ENCODE measurements at regions not wholly inside any gene's neighbourhood (a gene's known extent, or its start where the extent isn't known, plus 50 kb on each side); places are given as distances from the start of the nearest gene placed in this dataset.
"Not testable (repeated sequence)": the region's sequence is repeated elsewhere in the genome, so short reads cannot be mapped to it uniquely, and the experiment has no call there.

- no peak overlapping the region for H3K4me3 Mint-ChIP-seq
- peaks cover 2% of the 10 kb centered on the region for H3K27me3 ChIP-seq (ENCODE audit: control insufficient read depth, insufficient read depth, low read length)
- H3K9me3 ChIP-seq (ENCODE audit: control insufficient read depth, insufficient read depth, low read length), result no peaks in the 10 kb centered on the region
- H3K27me3 Mint-ChIP-seq (ENCODE audit: low read depth in 2 of 2), result peaks cover 0 to 8% of the 10 kb centered on the region in 2 donors
- TF ChIP-seq, protein P1, sequence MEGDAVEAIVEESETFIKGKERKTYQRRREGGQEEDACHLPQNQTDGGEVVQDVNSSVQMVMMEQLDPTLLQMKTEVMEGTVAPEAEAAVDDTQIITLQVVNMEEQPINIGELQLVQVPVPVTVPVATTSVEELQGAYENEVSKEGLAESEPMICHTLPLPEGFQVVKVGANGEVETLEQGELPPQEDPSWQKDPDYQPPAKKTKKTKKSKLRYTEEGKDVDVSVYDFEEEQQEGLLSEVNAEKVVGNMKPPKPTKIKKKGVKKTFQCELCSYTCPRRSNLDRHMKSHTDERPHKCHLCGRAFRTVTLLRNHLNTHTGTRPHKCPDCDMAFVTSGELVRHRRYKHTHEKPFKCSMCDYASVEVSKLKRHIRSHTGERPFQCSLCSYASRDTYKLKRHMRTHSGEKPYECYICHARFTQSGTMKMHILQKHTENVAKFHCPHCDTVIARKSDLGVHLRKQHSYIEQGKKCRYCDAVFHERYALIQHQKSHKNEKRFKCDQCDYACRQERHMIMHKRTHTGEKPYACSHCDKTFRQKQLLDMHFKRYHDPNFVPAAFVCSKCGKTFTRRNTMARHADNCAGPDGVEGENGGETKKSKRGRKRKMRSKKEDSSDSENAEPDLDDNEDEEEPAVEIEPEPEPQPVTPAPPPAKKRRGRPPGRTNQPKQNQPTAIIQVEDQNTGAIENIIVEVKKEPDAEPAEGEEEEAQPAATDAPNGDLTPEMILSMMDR (IDR thresholded peaks at IDR 0.05), result no peak
- no peak overlapping the region for H3K27ac ChIP-seq (ENCODE audit: low read length)
- WGBS (ENCODE audit: insufficient coverage), result 91% methylated on average over 1 of the region's 3 CpGs
- H3K4me1 ChIP-seq (ENCODE audit: control insufficient read depth, insufficient read depth, low read length), result no peaks in the 10 kb centered on the region
- ATAC-seq, result no peak
- H3K9me3 Mint-ChIP-seq, result no peaks in the 10 kb centered on the region
- no peak overlapping the region for H3K4me3 ChIP-seq (ENCODE audit: low read length)
- no peaks in the 10 kb centered on the region for H3K36me3 Mint-ChIP-seq
- DNase-seq, result no peak
- intact Hi-C loops (cut with micrococcal nuclease), result no loop called here
- H3K27ac Mint-ChIP-seq, result no peak overlapping the region
- no peaks in the 10 kb centered on the region for H3K36me3 ChIP-seq (ENCODE audit: control insufficient read depth, insufficient read depth, low read length)
- H3K4me1 Mint-ChIP-seq, result no peaks in the 10 kb centered on the region
Measured at GRCh38 chr12:94010307-94010706, 138.1 kb upstream of the PLXNC1 start.

- DNase-seq (no peak), ATAC-seq (no peak)
- H3K4me3 ChIP-seq (ENCODE audit: low read length), result no peak overlapping the region
- Mint-ChIP-seq H3K4me3 (no peak overlapping the region), H3K27me3 (ENCODE audit: low read depth in 2 of 2) (no peaks in the 10 kb centered on the region), H3K27ac (no peak overlapping the region), H3K9me3 (peaks cover 3 to 5% of the 10 kb centered on the region in 2 donors), H3K4me1 (no peaks in the 10 kb centered on the region), H3K36me3 (peaks cover 7% of the 10 kb centered on the region)
- no peak overlapping the region for H3K27ac ChIP-seq (ENCODE audit: low read length)
- intact Hi-C loops (cut with micrococcal nuclease), result no loop called here
- WGBS (ENCODE audit: insufficient coverage), result 72% methylated on average over 2 of the region's 2 CpGs
- H3K36me3 ChIP-seq (ENCODE audit: control insufficient read depth, insufficient read depth, low read length), result no peaks in the 10 kb centered on the region
- TF ChIP-seq, protein P1 (IDR thresholded peaks at IDR 0.05), result no peak
- H3K4me1 ChIP-seq (ENCODE audit: control insufficient read depth, insufficient read depth, low read length), result no peaks in the 10 kb centered on the region
- peaks cover 2% of the 10 kb centered on the region for H3K27me3 ChIP-seq (ENCODE audit: control insufficient read depth, insufficient read depth, low read length)
- H3K9me3 ChIP-seq (ENCODE audit: control insufficient read depth, insufficient read depth, low read length), result peaks cover under 1% of the 10 kb centered on the region
Measured at GRCh38 chr12:94012071-94012470, 136.3 kb upstream of the PLXNC1 start.

DNA sequence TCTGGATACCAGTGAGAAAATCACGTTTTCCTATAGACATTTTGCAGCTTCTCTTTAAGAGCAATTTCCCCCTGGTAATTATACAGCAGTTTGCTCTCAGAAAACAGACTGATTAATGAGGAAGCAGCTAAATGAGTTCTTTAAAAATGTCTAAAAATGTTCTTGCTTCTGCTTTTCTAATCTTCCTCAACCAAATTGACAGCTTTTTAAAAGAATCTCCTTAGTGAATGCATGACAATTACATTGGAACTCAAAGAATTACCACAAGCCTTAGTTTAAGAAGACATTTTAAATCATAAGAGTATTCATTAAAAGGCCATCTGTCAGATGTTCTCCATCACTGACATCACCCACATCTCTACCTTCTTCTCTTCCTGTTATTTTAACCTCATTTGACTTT lies 135.8 kb upstream of the PLXNC1 start:
- peaks cover 9% of the 10 kb centered on the region for H3K36me3 Mint-ChIP-seq
- DNase-seq (no peak), ATAC-seq (no peak)
- H3K9me3 ChIP-seq (ENCODE audit: control insufficient read depth, insufficient read depth, low read length), result peaks cover 6% of the 10 kb centered on the region
- no peaks in the 10 kb centered on the region for H3K27me3 Mint-ChIP-seq (ENCODE audit: low read depth in 2 of 2)
- no peak overlapping the region for H3K4me3 Mint-ChIP-seq
- TF ChIP-seq, protein P1 (IDR thresholded peaks at IDR 0.05), result no peak
- H3K27ac ChIP-seq (ENCODE audit: low read length), result no peak overlapping the region
- no peaks in the 10 kb centered on the region for H3K4me1 Mint-ChIP-seq
- H3K27me3 ChIP-seq (ENCODE audit: control insufficient read depth, insufficient read depth, low read length), result peaks cover 2% of the 10 kb centered on the region
- H3K9me3 Mint-ChIP-seq, result peaks cover 4 to 5% of the 10 kb centered on the region in 2 donors
- H3K27ac Mint-ChIP-seq, result no peak overlapping the region
- H3K4me3 ChIP-seq (ENCODE audit: low read length), result no peak overlapping the region
- WGBS (ENCODE audit: insufficient coverage), result no CpG with 5 or more reads among the region's 1 CpG
- H3K4me1 ChIP-seq (ENCODE audit: control insufficient read depth, insufficient read depth, low read length), result no peaks in the 10 kb centered on the region
- intact Hi-C loops (cut with micrococcal nuclease), result no loop called here
- H3K36me3 ChIP-seq (ENCODE audit: control insufficient read depth, insufficient read depth, low read length), result no peaks in the 10 kb centered on the region

DNA sequence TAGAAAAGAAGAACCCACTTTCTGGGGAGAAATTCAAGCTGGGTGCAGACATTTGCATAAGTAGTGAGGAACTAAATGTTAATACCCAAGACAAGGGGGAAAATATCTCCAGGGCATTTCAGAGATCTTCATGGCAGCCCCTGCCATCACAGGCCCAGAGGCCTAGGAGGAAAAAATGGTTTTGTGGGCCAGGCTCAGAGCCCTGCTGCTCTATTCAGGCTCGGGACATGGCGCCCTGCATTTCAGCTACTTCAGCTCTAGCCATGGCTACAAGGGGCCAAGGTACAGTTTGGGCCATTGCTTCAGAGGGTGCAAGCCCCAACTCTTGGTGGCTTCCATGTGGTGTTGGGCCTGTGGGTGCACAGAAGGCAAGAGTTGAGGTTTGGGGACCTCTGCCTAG lies 131.1 kb upstream of the PLXNC1 start:
- 86% methylated on average over 2 of the region's 2 CpGs for WGBS (ENCODE audit: insufficient coverage)
- H3K4me1 ChIP-seq (ENCODE audit: control insufficient read depth, insufficient read depth, low read length); intact Hi-C loops (cut with micrococcal nuclease); H3K4me1 Mint-ChIP-seq; H3K9me3 Mint-ChIP-seq; H3K27me3 Mint-ChIP-seq (ENCODE audit: low read depth in 2 of 2); H3K4me3 Mint-ChIP-seq; H3K27ac Mint-ChIP-seq; DNase-seq; H3K27me3 ChIP-seq (ENCODE audit: control insufficient read depth, insufficient read depth, low read length); ATAC-seq; H3K27ac ChIP-seq (ENCODE audit: low read length); H3K4me3 ChIP-seq (ENCODE audit: low read length); H3K36me3 ChIP-seq (ENCODE audit: control insufficient read depth, insufficient read depth, low read length): not testable (repeated sequence)
- H3K9me3 ChIP-seq (ENCODE audit: control insufficient read depth, insufficient read depth, low read length), result peaks cover 15% of the 10 kb centered on the region
- peaks cover 20% of the 10 kb centered on the region for H3K36me3 Mint-ChIP-seq
